ENCODE measurements at regions not wholly inside any gene's neighbourhood (a gene's known extent, or its start where the extent isn't known, plus 50 kb on each side); places are given as distances from the start of the nearest gene placed in this dataset.
"Not testable (repeated sequence)": the region's sequence is repeated elsewhere in the genome, so short reads cannot be mapped to it uniquely, and the experiment has no call there.

DNA sequence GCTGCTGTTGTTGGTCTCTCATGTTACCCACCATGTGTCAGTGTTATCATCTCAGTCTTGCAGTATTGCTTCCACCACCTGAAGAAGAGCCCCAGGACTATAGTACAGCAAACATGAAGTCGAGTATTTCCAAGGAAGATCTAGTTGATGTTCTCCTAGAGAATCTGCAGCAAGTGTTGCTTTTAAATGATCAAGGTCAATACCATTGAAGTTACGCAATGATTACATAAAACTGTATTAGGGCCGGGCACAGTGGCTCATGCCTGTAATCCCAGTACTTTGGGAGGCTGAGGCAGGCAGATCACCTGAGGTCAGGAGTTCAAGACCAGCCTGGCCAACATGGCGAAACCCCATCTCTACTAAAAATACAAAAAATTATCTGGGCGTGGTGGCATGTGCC is 173.9 kb downstream of the TJP1 start:
- H3K4me3 ChIP-seq; H3K27ac ChIP-seq; DNase-seq (ENCODE audit: low spot score): not testable (repeated sequence)

DNA sequence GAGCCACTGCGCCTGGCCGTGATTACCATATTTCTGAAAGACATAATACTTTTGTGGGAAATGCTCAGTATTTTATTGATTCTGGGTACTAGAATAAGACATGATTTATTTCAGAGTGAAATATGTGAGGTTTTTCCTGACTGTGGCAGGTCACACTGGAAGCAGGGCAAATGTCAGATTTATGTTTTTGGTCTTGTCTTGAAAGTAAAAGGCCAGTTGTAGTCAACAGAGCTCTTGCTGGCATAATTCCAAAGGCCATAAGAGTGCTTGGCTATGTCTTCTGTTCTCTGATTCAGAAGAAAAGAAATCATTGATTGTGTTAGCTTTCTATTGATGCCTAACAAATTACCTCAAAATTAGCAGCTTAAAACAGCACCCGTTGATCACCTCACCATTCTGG is 176.4 kb downstream of the TJP1 start:
- TF ChIP-seq, protein P1, sequence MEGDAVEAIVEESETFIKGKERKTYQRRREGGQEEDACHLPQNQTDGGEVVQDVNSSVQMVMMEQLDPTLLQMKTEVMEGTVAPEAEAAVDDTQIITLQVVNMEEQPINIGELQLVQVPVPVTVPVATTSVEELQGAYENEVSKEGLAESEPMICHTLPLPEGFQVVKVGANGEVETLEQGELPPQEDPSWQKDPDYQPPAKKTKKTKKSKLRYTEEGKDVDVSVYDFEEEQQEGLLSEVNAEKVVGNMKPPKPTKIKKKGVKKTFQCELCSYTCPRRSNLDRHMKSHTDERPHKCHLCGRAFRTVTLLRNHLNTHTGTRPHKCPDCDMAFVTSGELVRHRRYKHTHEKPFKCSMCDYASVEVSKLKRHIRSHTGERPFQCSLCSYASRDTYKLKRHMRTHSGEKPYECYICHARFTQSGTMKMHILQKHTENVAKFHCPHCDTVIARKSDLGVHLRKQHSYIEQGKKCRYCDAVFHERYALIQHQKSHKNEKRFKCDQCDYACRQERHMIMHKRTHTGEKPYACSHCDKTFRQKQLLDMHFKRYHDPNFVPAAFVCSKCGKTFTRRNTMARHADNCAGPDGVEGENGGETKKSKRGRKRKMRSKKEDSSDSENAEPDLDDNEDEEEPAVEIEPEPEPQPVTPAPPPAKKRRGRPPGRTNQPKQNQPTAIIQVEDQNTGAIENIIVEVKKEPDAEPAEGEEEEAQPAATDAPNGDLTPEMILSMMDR (IDR thresholded peaks at IDR 0.05) = no peak
- Histone ChIP-seq H3K4me3 (no peak overlapping the region), H3K27ac (no peak overlapping the region)
- DNase-seq (ENCODE audit: low spot score) = no peak

DNA sequence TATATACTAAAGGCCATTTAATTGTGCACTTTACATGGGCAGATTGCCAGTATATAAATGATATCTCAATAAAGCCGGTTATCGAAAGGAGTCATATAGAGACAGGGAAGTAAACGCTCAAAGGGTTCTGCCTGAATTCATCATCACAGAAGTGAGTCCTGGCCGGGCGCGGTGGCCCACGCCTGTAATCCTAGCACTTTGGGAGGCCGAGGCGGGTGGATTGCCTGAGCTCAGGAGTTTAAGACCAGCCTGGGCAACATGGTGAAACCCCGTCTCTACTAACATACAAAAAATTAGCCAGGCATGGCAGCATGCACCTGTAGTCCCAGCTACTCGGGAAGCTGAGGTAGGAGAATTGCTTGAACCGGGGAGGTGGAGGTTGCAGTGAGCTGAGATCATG is 177.9 kb downstream of the TJP1 start:
- not testable (repeated sequence) for DNase-seq (ENCODE audit: low spot score); H3K4me3 ChIP-seq

DNA sequence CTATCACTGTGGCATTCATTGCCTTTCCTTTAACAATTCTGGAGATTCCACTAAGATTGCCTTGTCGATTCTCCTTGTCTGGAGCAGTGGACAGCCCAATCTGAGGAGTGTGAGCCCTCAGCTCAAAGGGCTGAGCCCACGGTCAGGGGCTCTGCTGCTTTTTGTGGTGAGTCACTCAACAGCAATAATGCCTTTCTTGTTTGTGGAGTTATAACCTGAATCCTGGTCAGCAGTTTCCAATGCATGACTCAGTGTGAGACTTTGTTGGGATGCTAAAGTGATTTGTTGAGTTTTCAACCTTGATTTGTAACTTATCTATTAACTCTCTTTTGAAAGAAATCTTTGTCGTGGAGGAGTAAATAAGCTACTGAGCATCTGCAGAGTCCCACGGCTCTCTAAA is 183.5 kb downstream of the TJP1 start:
- Histone ChIP-seq H3K4me3 (no peak overlapping the region), H3K27ac (no peak overlapping the region)
- TF ChIP-seq, protein P1 (IDR thresholded peaks at IDR 0.05) = no peak
- DNase-seq (ENCODE audit: low spot score) = no peak

More for the DNA sequence above, 177.9 kb downstream of the TJP1 start:
- H3K27ac ChIP-seq = not testable (repeated sequence)

DNA sequence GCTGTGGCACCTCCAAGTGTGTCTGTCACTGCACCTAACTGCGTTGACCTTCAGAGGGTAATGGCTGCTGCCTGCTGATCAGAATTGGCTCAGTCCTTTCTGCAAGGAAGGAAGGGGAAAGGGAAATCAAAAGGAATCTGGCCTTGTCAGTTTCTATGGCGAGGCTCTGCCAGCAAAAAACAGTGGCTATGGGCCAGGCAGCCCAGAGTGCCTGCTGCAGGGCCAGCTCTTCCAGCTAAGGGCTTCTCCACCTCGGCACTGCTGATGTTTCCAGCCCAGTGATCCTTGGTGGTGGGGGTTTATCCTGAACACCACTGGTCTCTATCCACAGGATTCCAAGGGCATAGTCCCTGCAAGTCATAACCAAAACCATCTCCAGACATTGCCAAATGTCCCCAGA is 184.3 kb downstream of the TJP1 start:
- no peak overlapping the region for H3K27ac ChIP-seq
- H3K4me3 ChIP-seq = no peak overlapping the region

DNA sequence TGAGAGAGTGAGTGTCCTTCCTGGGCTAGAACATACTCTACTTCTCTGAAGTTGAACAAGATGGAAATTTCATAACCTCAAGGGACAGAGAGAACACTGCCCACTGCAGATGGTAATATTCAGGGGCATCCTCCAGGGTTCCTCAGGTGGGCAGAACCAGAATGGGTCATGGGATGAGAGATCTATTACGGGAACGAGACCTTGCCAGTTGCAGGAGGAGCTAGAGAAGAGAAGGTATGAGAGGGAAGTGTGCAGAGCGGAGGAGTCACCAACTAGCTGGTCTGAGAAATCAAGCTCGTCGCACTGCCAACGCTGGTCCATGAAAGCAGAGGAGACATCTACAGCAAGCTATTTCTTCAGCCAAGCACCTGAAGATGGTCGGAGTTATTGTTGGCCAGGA is 184.7 kb downstream of the TJP1 start:
- TF ChIP-seq, protein P1 (IDR thresholded peaks at IDR 0.05) = no peak
- Histone ChIP-seq H3K27ac (no peak overlapping the region), H3K4me3 (no peak overlapping the region)
- DNase-seq (ENCODE audit: low spot score) = no peak

More for the DNA sequence above, 184.3 kb downstream of the TJP1 start:
- TF ChIP-seq, protein P1 (IDR thresholded peaks at IDR 0.05) = no peak
- no peak for DNase-seq (ENCODE audit: low spot score)

DNA sequence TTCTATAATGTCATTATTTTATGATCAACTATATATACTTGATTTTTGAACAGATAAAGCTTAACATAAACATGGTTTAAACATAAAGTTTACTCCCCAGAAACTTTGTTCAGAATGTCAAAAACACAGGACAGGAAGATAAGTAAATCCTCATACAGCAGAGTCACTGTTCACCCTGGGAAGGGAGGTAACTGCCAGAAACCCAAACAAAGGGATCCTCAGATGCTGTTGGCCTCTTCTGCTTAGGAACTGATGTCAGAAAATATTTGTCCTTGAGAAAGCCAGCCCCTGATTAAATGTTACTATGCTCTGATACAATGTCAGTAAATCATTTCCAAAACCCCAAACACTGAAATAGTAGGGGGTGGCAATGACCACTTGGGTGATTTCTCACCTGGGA is 185.3 kb downstream of the TJP1 start:
- TF ChIP-seq, protein P1 (IDR thresholded peaks at IDR 0.05) = no peak
- DNase-seq (ENCODE audit: low spot score) = no peak
- no peak overlapping the region for H3K27ac ChIP-seq
- no peak overlapping the region for H3K4me3 ChIP-seq

DNA sequence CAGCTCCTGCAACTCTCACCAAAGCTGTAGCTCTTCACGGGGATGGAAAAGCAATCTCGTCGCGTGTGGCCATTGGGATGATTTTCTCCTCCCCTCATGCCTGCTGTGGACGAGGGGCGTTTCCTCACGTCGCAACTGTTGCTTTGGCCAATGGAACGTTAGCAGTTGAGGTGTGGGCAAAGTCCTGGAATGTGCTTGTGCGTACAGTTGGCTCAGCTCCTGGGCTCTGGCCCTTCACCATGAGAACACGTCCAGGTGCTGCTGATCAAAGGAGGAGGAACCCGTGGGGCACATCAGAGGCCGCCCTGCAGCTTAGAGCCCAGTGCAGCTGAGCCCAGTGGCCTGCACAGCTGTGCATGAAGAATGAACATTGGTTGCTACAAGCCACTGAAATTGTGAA is 186.1 kb downstream of the TJP1 start:
- DNase-seq (ENCODE audit: low spot score) = peak; percentile 22
- no peak overlapping the region for H3K27ac ChIP-seq
- no peak overlapping the region for H3K4me3 ChIP-seq
- TF ChIP-seq, protein P1 (IDR thresholded peaks at IDR 0.05) = no peak
